ENCODE measurements at regions not wholly inside any gene's neighbourhood (a gene's known extent, or its start where the extent isn't known, plus 50 kb on each side); places are given as distances from the start of the nearest gene placed in this dataset.

DNA sequence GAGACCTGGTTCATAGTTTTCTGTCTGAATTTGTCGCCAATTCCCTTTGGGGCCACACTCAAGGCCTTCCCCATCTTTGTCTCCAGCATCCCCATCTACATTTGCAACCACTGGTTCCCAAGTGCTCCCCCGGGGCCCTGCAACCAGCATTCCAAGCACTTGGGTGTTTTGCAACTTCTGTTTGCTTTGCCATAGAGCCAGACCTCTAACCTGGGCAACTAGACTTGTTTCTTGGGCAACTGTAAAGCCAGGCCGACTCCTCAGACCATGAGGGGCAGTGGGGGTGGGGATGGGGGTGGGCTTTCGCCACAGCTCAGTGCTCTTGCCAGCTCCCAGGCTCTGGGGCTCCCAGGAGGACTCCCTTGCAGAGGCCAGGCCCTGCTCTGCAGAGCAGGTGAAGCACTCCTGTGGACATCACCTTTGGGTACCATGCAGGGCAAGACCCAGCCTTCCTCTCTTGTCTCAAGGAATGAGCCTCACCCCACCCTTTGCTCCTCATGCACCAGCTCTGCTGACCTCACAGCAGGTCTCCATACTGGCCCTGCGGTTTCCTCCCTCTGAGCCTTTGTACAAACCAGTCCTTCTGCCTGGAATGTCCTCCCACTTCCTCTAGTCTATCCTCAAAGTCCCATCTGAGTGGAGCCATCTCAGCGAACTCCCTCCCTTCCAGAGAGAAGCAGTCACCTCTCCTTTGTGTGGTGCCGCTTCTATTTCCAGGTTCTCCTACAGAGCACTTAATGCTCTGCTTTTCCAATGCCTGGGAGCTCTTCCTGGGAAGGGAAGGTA, 126.7 kb upstream of the MYCN start:
- TF ChIP-seq, protein P1, sequence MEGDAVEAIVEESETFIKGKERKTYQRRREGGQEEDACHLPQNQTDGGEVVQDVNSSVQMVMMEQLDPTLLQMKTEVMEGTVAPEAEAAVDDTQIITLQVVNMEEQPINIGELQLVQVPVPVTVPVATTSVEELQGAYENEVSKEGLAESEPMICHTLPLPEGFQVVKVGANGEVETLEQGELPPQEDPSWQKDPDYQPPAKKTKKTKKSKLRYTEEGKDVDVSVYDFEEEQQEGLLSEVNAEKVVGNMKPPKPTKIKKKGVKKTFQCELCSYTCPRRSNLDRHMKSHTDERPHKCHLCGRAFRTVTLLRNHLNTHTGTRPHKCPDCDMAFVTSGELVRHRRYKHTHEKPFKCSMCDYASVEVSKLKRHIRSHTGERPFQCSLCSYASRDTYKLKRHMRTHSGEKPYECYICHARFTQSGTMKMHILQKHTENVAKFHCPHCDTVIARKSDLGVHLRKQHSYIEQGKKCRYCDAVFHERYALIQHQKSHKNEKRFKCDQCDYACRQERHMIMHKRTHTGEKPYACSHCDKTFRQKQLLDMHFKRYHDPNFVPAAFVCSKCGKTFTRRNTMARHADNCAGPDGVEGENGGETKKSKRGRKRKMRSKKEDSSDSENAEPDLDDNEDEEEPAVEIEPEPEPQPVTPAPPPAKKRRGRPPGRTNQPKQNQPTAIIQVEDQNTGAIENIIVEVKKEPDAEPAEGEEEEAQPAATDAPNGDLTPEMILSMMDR (IDR thresholded peaks at IDR 0.05; ENCODE audit: control extremely low read depth in 1 of 3, insufficient read depth in 1 of 3, low read depth in 1 of 3, low read length in 3 of 3), result no peak
- no peak for TF ChIP-seq TAF1 (IDR thresholded peaks at IDR 0.05; ENCODE audit: low read depth, low read length)
- no peak for TF ChIP-seq SRF (IDR thresholded peaks at IDR 0.05; ENCODE audit: low read depth, low read length)
- no peak for TF ChIP-seq POLR2A (IDR thresholded peaks at IDR 0.05; ENCODE audit: control extremely low read depth in 1 of 2, low read depth in 2 of 2, low read length in 2 of 2)
- no peak for TF ChIP-seq HDAC6 (IDR thresholded peaks at IDR 0.05; ENCODE audit: low read depth, low read length)
- no peak for TF ChIP-seq POLR2AphosphoS5 (IDR thresholded peaks at IDR 0.05; ENCODE audit: low read depth, low read length)
- TF ChIP-seq KDM1A (IDR thresholded peaks at IDR 0.05; ENCODE audit: borderline replicate concordance, low read length), result no peak
- TF ChIP-seq SUZ12 (IDR thresholded peaks at IDR 0.05; ENCODE audit: low read length), result no peak
- TF ChIP-seq MAFK (IDR thresholded peaks at IDR 0.05; ENCODE audit: low read depth, low read length), result no peak
